HEK293T (cell line): ENCODE measurements at regions not wholly inside any gene's neighbourhood (a gene's known extent, or its start where the extent isn't known, plus 50 kb on each side); places are given as distances from the start of the nearest gene placed in this dataset.

Source experiments
- FOXA1 ChIP-seq: fragments of 450-650 bp; IDR thresholded peaks from 2 replicates; pipeline ENCODE4 v1.6.1; 2016; ENCODE audit warnings: mild to moderate bottlenecking
- FOXM1 ChIP-seq: fragments of 450-650 bp; IDR thresholded peaks from 2 replicates; pipeline ENCODE4 v1.6.1; 2017; ENCODE audit warnings: mild to moderate bottlenecking, borderline replicate concordance
- NFRKB ChIP-seq: fragments of 450-650 bp; IDR thresholded peaks from 2 replicates; pipeline ENCODE4 v1.6.1; 2016; ENCODE audit warnings: mild to moderate bottlenecking, moderate library complexity
- ZNF384 ChIP-seq: fragments of 450-650 bp; IDR thresholded peaks from 2 replicates; pipeline ENCODE4 v1.6.1; 2016

- TF ChIP-seq ZNF384 (no peak), FOXM1 (no peak), FOXA1 (no peak), NFRKB (no peak)
These were observed 222.6 kb downstream of the CAAP1 start for GRCh38 chr9:26669701-26670670.
